ENCODE measurements at regions not wholly inside any gene's neighbourhood (a gene's known extent, or its start where the extent isn't known, plus 50 kb on each side); places are given as distances from the start of the nearest gene placed in this dataset.

- no peaks in the 10 kb centered on the region for H4K20me1 ChIP-seq (ENCODE audit: insufficient read depth, low read length)
- no peak for ATAC-seq (ENCODE audit: insufficient read depth, low read depth)
- TF ChIP-seq CTCF (IDR thresholded peaks at IDR 0.05; ENCODE audit: borderline replicate concordance, extremely low read depth, low read length, poor library complexity, severe bottlenecking) (no peak), EZH2 (IDR thresholded peaks at IDR 0.05; ENCODE audit: borderline replicate concordance, low read depth, low read length, severe bottlenecking) (no peak)
- H3K27ac ChIP-seq (ENCODE audit: low read length) = no peak overlapping the region
- H3K9me3 ChIP-seq (ENCODE audit: insufficient read depth, low read length, severe bottlenecking) = no peaks in the 10 kb centered on the region
- H3K4me1 ChIP-seq (ENCODE audit: insufficient read depth, low read length) = no peaks in the 10 kb centered on the region
- no peak for DNase-seq
- H3K9ac ChIP-seq (ENCODE audit: low read depth, low read length) = no peak overlapping the region
- H3K79me2 ChIP-seq (ENCODE audit: insufficient read depth, low read length) = no peaks in the 10 kb centered on the region
- no peaks in the 10 kb centered on the region for H3K36me3 ChIP-seq (ENCODE audit: insufficient read depth, low read length)
- H2AFZ ChIP-seq (ENCODE audit: low read depth, low read length) = no peak overlapping the region
- H3K4me2 ChIP-seq (ENCODE audit: insufficient read depth, low read length) = no peak overlapping the region
- H3K27me3 ChIP-seq (ENCODE audit: insufficient read depth, low read length, poor library complexity) = no peaks in the 10 kb centered on the region
- no peak overlapping the region for H3K4me3 ChIP-seq (ENCODE audit: low read depth in 1 of 2, low read length in 2 of 2)
Observed at GRCh38 chr13:33968520-33969507, 150.9 kb downstream of the RFC3 start.

GRCh38 chr13:33970746-33971561 lies 153.0 kb downstream of the RFC3 start:
- Histone ChIP-seq H3K79me2 (ENCODE audit: insufficient read depth, low read length) (no peaks in the 10 kb centered on the region), H3K27ac (ENCODE audit: low read length) (no peak overlapping the region), H3K9ac (ENCODE audit: low read depth, low read length) (no peak overlapping the region), H3K9me3 (ENCODE audit: insufficient read depth, low read length, severe bottlenecking) (no peaks in the 10 kb centered on the region), H4K20me1 (ENCODE audit: insufficient read depth, low read length) (no peaks in the 10 kb centered on the region), H3K4me3 (ENCODE audit: low read depth in 1 of 2, low read length in 2 of 2) (no peak overlapping the region), H3K27me3 (ENCODE audit: insufficient read depth, low read length, poor library complexity) (no peaks in the 10 kb centered on the region), H3K36me3 (ENCODE audit: insufficient read depth, low read length) (no peaks in the 10 kb centered on the region), H2AFZ (ENCODE audit: low read depth, low read length) (no peak overlapping the region), H3K4me1 (ENCODE audit: insufficient read depth, low read length) (no peaks in the 10 kb centered on the region), H3K4me2 (ENCODE audit: insufficient read depth, low read length) (no peak overlapping the region)
- DNase-seq (no peak), ATAC-seq (ENCODE audit: insufficient read depth, low read depth) (no peak)
- TF ChIP-seq CTCF (IDR thresholded peaks at IDR 0.05; ENCODE audit: borderline replicate concordance, extremely low read depth, low read length, poor library complexity, severe bottlenecking) (no peak), EZH2 (IDR thresholded peaks at IDR 0.05; ENCODE audit: borderline replicate concordance, low read depth, low read length, severe bottlenecking) (no peak)

GRCh38 chr13:33971562-33971819 lies 153.5 kb downstream of the RFC3 start:
- Histone ChIP-seq H3K36me3 (ENCODE audit: insufficient read depth, low read length) (no peaks in the 10 kb centered on the region), H2AFZ (ENCODE audit: low read depth, low read length) (no peak overlapping the region), H3K79me2 (ENCODE audit: insufficient read depth, low read length) (no peaks in the 10 kb centered on the region), H3K9me3 (ENCODE audit: insufficient read depth, low read length, severe bottlenecking) (no peaks in the 10 kb centered on the region), H3K4me3 (ENCODE audit: low read depth in 1 of 2, low read length in 2 of 2) (no peak overlapping the region), H3K9ac (ENCODE audit: low read depth, low read length) (no peak overlapping the region), H4K20me1 (ENCODE audit: insufficient read depth, low read length) (no peaks in the 10 kb centered on the region), H3K27ac (ENCODE audit: low read length) (no peak overlapping the region), H3K27me3 (ENCODE audit: insufficient read depth, low read length, poor library complexity) (no peaks in the 10 kb centered on the region), H3K4me2 (ENCODE audit: insufficient read depth, low read length) (no peak overlapping the region), H3K4me1 (ENCODE audit: insufficient read depth, low read length) (no peaks in the 10 kb centered on the region)
- ATAC-seq (ENCODE audit: insufficient read depth, low read depth) (no peak), DNase-seq (no peak)
- TF ChIP-seq CTCF (IDR thresholded peaks at IDR 0.05; ENCODE audit: borderline replicate concordance, extremely low read depth, low read length, poor library complexity, severe bottlenecking) (no peak), EZH2 (IDR thresholded peaks at IDR 0.05; ENCODE audit: borderline replicate concordance, low read depth, low read length, severe bottlenecking) (no peak)

Measured in DND-41 (cell line).